Breast epithelium (tissue), 3 donors: ENCODE measurements at regions not wholly inside any gene's neighbourhood (a gene's known extent, or its start where the extent isn't known, plus 50 kb on each side); places are given as distances from the start of the nearest gene placed in this dataset.

Source experiments
- CTCF ChIP-seq, 3 donors: fragments of 450-650 bp; IDR thresholded peaks; one replicate each; pipeline ENCODE4 v1.5.1; 2016 to 2017; ENCODE audit warnings: antibody characterized with exemption in 3 of 3, mild to moderate bottlenecking in 3 of 3, moderate library complexity in 3 of 3
- POLR2A ChIP-seq: fragments of 450-650 bp; IDR thresholded peaks from one replicate; pipeline ENCODE4 v1.6.1; 2016; ENCODE audit warnings: antibody characterized with exemption, mild to moderate bottlenecking, moderate library complexity

GRCh38 chr3:160105907-160106584 is 117.4 kb downstream of the IL12A start:
- TF ChIP-seq CTCF (IDR thresholded peaks at IDR 0.05) (no peak), POLR2A (no peak)
